ENCODE measurements at regions not wholly inside any gene's neighbourhood (a gene's known extent, or its start where the extent isn't known, plus 50 kb on each side); places are given as distances from the start of the nearest gene placed in this dataset.

GRCh38 chr9:27870404-27870803, 297.1 kb upstream of the C9orf72 start:
- DNase-seq, result no peak

- no peak for DNase-seq
Observed at GRCh38 chr9:27880156-27880555, 306.9 kb upstream of the C9orf72 start.

GRCh38 chr9:27880635-27881034, 307.4 kb upstream of the C9orf72 start:
- no peak for DNase-seq

GRCh38 chr9:27888661-27889295, 315.5 kb upstream of the C9orf72 start:
- DNase-seq, result no peak

GRCh38 chr9:27924502-27924901, 351.2 kb upstream of the C9orf72 start:
- no peak for DNase-seq

- DNase-seq, result no peak
Observed at GRCh38 chr9:27925815-27926214, 352.5 kb upstream of the C9orf72 start.

- DNase-seq, result no peak
Observed at GRCh38 chr9:27929841-27930240, 356.6 kb upstream of the C9orf72 start.

GRCh38 chr9:27933210-27934025, 360.1 kb upstream of the C9orf72 start:
- no peak for DNase-seq

GRCh38 chr9:27934471-27934870, 361.2 kb upstream of the C9orf72 start:
- DNase-seq, result no peak

- no peak for DNase-seq
Observed at GRCh38 chr9:27939186-27939585, 365.9 kb upstream of the C9orf72 start.

- DNase-seq, result no peak
Observed at GRCh38 chr9:27940535-27940934, 367.3 kb upstream of the C9orf72 start.

- no peak for DNase-seq
Observed at GRCh38 chr9:27943501-27943900, 370.2 kb upstream of the C9orf72 start.

GRCh38 chr9:27945386-27945785, 372.1 kb upstream of the C9orf72 start:
- DNase-seq, result no peak

- DNase-seq, result no peak
Observed at GRCh38 chr9:27950382-27950781, 377.1 kb upstream of the C9orf72 start.

GRCh38 chr9:27954858-27955257, 381.6 kb upstream of the C9orf72 start:
- no peak for DNase-seq

GRCh38 chr9:27963836-27964235, 390.6 kb upstream of the C9orf72 start:
- DNase-seq, result no peak

- DNase-seq, result no peak
Observed at GRCh38 chr9:27967210-27967609, 393.9 kb upstream of the C9orf72 start.

GRCh38 chr9:27977931-27978330, 404.6 kb upstream of the C9orf72 start:
- no peak for DNase-seq

GRCh38 chr9:27985714-27986113, 412.4 kb upstream of the C9orf72 start:
- DNase-seq, result no peak

GRCh38 chr9:27990524-27990923, 417.2 kb upstream of the C9orf72 start:
- no peak for DNase-seq

GRCh38 chr9:27991221-27991620, 417.9 kb upstream of the C9orf72 start:
- DNase-seq, result no peak

GRCh38 chr9:28001096-28001495, 427.8 kb upstream of the C9orf72 start:
- DNase-seq, result no peak

GRCh38 chr9:28004900-28005299, 431.6 kb upstream of the C9orf72 start:
- DNase-seq, result no peak
